HEK293 (cell line): ENCODE measurements at regions not wholly inside any gene's neighbourhood (a gene's known extent, or its start where the extent isn't known, plus 50 kb on each side); places are given as distances from the start of the nearest gene placed in this dataset.

ENCODE experiments used
- SP2 ChIP-seq: fragments of 450-650 bp; formaldehyde crosslinking; IDR thresholded peaks from 2 replicates; pipeline ENCODE4 v1.5.1; 2016; ENCODE audit warnings: missing biosample characterization, missing genetic modification characterization
- ZNF335 ChIP-seq: fragments of 450-650 bp; formaldehyde crosslinking; conservative IDR thresholded peaks from 2 replicates; pipeline ENCODE4 v1.5.1; 2016; ENCODE audit warnings: missing biosample characterization, missing genetic modification characterization
- ZNF416 ChIP-seq: fragments of 450-650 bp; formaldehyde crosslinking; IDR thresholded peaks from 2 replicates; pipeline ENCODE4 v1.5.1; 2016; ENCODE audit warnings: missing biosample characterization, missing genetic modification characterization
- ZNF768 ChIP-seq: fragments of 450-650 bp; formaldehyde crosslinking; IDR thresholded peaks from 2 replicates; pipeline ENCODE4 v1.5.1; 2018; ENCODE audit warnings: missing biosample characterization, mild to moderate bottlenecking, missing genetic modification characterization
- TF ChIP-seq, protein P1 (sequence below): fragments of 450-650 bp; formaldehyde crosslinking; IDR thresholded peaks from 2 replicates; pipeline ENCODE4 v1.5.1; 2016; ENCODE audit warnings: missing biosample characterization, missing genetic modification characterization
- TF ChIP-seq, protein P2 (sequence below): fragments of 450-650 bp; formaldehyde crosslinking; IDR thresholded peaks from 2 replicates; pipeline ENCODE4 v1.5.1; 2016; ENCODE audit warnings: missing biosample characterization, missing genetic modification characterization

DNA sequence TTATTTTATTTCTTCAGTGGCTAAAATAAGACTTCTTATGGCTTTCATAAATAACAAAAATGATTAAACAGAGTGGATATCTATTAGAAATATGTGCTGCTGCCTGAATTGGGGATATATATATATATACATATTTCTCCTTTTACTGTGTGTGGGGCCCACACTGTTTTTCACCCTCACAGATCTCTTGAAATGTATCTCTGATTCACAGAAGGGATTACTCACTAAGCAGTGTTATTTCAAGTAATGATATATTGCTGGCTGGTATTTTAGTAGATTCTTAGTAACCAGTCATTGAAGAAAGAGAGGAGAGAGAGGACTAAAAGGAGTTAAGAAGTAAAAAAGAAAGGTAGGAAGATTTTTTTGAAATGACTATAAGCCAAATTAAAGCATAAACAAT is 308.6 kb upstream of the NRP1 start:
- TF ChIP-seq, protein P1, sequence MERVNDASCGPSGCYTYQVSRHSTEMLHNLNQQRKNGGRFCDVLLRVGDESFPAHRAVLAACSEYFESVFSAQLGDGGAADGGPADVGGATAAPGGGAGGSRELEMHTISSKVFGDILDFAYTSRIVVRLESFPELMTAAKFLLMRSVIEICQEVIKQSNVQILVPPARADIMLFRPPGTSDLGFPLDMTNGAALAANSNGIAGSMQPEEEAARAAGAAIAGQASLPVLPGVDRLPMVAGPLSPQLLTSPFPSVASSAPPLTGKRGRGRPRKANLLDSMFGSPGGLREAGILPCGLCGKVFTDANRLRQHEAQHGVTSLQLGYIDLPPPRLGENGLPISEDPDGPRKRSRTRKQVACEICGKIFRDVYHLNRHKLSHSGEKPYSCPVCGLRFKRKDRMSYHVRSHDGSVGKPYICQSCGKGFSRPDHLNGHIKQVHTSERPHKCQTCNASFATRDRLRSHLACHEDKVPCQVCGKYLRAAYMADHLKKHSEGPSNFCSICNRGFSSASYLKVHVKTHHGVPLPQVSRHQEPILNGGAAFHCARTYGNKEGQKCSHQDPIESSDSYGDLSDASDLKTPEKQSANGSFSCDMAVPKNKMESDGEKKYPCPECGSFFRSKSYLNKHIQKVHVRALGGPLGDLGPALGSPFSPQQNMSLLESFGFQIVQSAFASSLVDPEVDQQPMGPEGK (tag by site-specific recombination), result no peak
- TF ChIP-seq ZNF335, result no peak
- no peak for TF ChIP-seq SP2
- TF ChIP-seq, protein P2, sequence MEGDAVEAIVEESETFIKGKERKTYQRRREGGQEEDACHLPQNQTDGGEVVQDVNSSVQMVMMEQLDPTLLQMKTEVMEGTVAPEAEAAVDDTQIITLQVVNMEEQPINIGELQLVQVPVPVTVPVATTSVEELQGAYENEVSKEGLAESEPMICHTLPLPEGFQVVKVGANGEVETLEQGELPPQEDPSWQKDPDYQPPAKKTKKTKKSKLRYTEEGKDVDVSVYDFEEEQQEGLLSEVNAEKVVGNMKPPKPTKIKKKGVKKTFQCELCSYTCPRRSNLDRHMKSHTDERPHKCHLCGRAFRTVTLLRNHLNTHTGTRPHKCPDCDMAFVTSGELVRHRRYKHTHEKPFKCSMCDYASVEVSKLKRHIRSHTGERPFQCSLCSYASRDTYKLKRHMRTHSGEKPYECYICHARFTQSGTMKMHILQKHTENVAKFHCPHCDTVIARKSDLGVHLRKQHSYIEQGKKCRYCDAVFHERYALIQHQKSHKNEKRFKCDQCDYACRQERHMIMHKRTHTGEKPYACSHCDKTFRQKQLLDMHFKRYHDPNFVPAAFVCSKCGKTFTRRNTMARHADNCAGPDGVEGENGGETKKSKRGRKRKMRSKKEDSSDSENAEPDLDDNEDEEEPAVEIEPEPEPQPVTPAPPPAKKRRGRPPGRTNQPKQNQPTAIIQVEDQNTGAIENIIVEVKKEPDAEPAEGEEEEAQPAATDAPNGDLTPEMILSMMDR (tag by site-specific recombination), result no peak
- TF ChIP-seq ZNF768 (tag by site-specific recombination), result no peak
- TF ChIP-seq ZNF416 (tag by site-specific recombination), result no peak
